ENCODE measurements at regions not wholly inside any gene's neighbourhood (a gene's known extent, or its start where the extent isn't known, plus 50 kb on each side); places are given as distances from the start of the nearest gene placed in this dataset.

DNA sequence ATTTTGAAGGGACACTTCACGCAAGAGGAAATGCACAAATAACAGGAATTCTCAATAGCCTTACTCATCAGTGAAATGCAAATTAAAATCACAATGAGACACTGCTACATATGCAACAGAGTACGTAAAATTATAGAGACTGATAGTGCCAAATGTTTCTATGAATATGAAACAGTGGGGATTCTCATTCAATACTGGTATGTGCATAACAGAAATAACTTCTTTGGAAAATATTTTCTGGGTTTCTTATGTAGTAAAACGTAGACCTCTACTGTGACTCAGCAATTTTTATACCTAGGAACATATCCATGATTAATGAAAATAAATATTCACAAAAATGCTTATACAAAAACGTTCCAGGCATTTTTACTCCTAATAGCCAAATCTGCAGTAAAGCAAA lies 1625.2 kb downstream of the MAT2B start:
- no peaks in the 10 kb centered on the region for H3K36me3 Mint-ChIP-seq (ENCODE audit: insufficient read depth, unreplicated experiment)
- no peaks in the 10 kb centered on the region for H3K27me3 Mint-ChIP-seq (ENCODE audit: insufficient read depth, unreplicated experiment)
- H3K4me3 Mint-ChIP-seq (ENCODE audit: unreplicated experiment): no peak overlapping the region
- H3K4me1 Mint-ChIP-seq (ENCODE audit: insufficient read depth, unreplicated experiment): no peaks in the 10 kb centered on the region
- no TSS peak for BruUV-seq (replicated peaks)
- H3K9me3 Mint-ChIP-seq (ENCODE audit: unreplicated experiment): no peaks in the 10 kb centered on the region
- CTCF ChIA-PET: no interaction called here
- TF ChIP-seq, protein P1, sequence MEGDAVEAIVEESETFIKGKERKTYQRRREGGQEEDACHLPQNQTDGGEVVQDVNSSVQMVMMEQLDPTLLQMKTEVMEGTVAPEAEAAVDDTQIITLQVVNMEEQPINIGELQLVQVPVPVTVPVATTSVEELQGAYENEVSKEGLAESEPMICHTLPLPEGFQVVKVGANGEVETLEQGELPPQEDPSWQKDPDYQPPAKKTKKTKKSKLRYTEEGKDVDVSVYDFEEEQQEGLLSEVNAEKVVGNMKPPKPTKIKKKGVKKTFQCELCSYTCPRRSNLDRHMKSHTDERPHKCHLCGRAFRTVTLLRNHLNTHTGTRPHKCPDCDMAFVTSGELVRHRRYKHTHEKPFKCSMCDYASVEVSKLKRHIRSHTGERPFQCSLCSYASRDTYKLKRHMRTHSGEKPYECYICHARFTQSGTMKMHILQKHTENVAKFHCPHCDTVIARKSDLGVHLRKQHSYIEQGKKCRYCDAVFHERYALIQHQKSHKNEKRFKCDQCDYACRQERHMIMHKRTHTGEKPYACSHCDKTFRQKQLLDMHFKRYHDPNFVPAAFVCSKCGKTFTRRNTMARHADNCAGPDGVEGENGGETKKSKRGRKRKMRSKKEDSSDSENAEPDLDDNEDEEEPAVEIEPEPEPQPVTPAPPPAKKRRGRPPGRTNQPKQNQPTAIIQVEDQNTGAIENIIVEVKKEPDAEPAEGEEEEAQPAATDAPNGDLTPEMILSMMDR (IDR thresholded peaks at IDR 0.05; ENCODE audit: unreplicated experiment): no peak
- intact Hi-C loops (cut with micrococcal nuclease): no loop called here
- POLR2A ChIA-PET: no interaction called here
- peak; percentile 17 for DNase-seq (ENCODE audit: unreplicated experiment)
- H3K27ac Mint-ChIP-seq (ENCODE audit: low read depth, unreplicated experiment): no peak overlapping the region

DNA sequence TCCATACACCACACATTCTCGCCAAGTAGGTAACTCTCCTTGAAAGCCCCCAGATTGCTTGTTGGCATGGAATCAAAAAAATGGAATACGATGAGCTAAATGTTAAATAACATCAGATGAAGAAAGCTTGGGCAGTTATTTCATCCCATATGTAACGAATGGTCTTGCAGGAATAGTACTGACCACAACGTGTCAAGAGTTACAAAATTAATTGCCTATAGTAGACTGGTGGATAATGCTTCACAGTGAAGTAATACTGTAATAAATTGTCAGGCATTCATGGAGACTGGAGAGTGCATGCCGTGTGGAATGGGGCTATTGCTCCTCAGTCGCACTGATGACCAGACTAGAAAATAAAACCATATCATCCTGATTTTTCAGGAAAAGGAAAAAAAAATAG lies 1628.7 kb downstream of the MAT2B start:
- no peak for DNase-seq (ENCODE audit: unreplicated experiment)
- BruUV-seq (replicated peaks): no TSS peak
- no peaks in the 10 kb centered on the region for H3K9me3 Mint-ChIP-seq (ENCODE audit: unreplicated experiment)
- no peaks in the 10 kb centered on the region for H3K36me3 Mint-ChIP-seq (ENCODE audit: insufficient read depth, unreplicated experiment)
- TF ChIP-seq, protein P1 (IDR thresholded peaks at IDR 0.05; ENCODE audit: unreplicated experiment): no peak
- H3K27me3 Mint-ChIP-seq (ENCODE audit: insufficient read depth, unreplicated experiment): no peaks in the 10 kb centered on the region
- no peaks in the 10 kb centered on the region for H3K4me1 Mint-ChIP-seq (ENCODE audit: insufficient read depth, unreplicated experiment)
- CTCF ChIA-PET: no interaction called here
- POLR2A ChIA-PET: no interaction called here
- no peak overlapping the region for H3K27ac Mint-ChIP-seq (ENCODE audit: low read depth, unreplicated experiment)
- intact Hi-C loops (cut with micrococcal nuclease): no loop called here
- no peak overlapping the region for H3K4me3 Mint-ChIP-seq (ENCODE audit: unreplicated experiment)

DNA sequence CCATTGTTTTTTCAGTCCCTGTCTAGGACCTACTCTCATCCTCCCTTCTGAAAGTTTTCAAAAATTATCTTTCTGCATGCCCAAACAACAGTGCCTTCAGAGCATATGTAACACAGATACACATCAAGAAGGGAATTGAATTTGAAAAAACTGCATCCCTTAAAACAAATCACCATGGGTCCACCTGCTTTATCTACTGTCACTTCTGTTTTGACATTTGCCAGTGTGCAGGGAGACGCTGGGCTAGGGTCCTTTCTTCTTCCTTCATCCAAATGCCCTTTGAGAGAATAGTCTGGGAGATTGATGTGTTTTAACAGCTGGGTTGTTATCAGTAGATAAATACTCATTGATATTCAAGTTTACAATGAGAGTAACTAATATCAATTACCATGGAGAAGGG lies 1630.1 kb downstream of the MAT2B start:
- H3K4me3 Mint-ChIP-seq (ENCODE audit: unreplicated experiment): no peak overlapping the region
- no peaks in the 10 kb centered on the region for H3K27me3 Mint-ChIP-seq (ENCODE audit: insufficient read depth, unreplicated experiment)
- no peaks in the 10 kb centered on the region for H3K4me1 Mint-ChIP-seq (ENCODE audit: insufficient read depth, unreplicated experiment)
- POLR2A ChIA-PET: interaction anchor here (0.7 kb wide), 1 partner anchor 469 kb away, joined by 3 read pairs; no protein-coding TSS in a partner anchor
- no peaks in the 10 kb centered on the region for H3K36me3 Mint-ChIP-seq (ENCODE audit: insufficient read depth, unreplicated experiment)
- CTCF ChIA-PET: interaction anchor here (0.6 kb wide), 2 partner anchors 189 to 1067 kb away, joined by 3 read pairs; no protein-coding TSS in a partner anchor
- TF ChIP-seq, protein P1 (IDR thresholded peaks at IDR 0.05; ENCODE audit: unreplicated experiment): no peak
- H3K9me3 Mint-ChIP-seq (ENCODE audit: unreplicated experiment): no peaks in the 10 kb centered on the region
- no peak overlapping the region for H3K27ac Mint-ChIP-seq (ENCODE audit: low read depth, unreplicated experiment)
- no TSS peak for BruUV-seq (replicated peaks)
- DNase-seq (ENCODE audit: unreplicated experiment): no peak
- intact Hi-C loops (cut with micrococcal nuclease): no loop called here

DNA sequence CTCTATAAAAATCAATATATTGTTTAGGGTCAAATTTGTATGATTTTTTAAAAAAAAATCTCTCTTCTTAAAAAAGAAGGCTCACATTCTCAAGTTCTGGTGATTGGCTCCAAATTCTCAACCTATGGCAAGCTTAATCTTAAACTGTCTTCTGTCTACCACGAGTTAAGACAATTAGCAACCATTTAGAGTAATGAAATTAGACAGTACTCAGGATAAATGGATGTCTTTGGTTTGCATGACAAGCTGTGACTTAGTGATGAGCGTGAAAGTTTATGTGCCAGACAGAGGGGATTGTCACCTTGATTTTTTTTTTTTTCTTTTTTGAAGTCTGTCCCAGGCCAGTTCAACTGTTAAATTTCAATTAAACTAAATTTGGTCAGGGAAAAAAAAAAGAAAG lies 1632.3 kb downstream of the MAT2B start:
- DNase-seq (ENCODE audit: unreplicated experiment): no peak
- intact Hi-C loops (cut with micrococcal nuclease): no loop called here
- CTCF ChIA-PET: interaction anchor here (0.7 to 1.2 kb wide), 2 partner anchors 78 to 634 kb away, joined by 3 read pairs; no protein-coding TSS in a partner anchor
- Mint-ChIP-seq H3K4me1 (ENCODE audit: insufficient read depth, unreplicated experiment) (no peaks in the 10 kb centered on the region), H3K36me3 (ENCODE audit: insufficient read depth, unreplicated experiment) (no peaks in the 10 kb centered on the region), H3K4me3 (ENCODE audit: unreplicated experiment) (no peak overlapping the region), H3K9me3 (ENCODE audit: unreplicated experiment) (no peaks in the 10 kb centered on the region), H3K27me3 (ENCODE audit: insufficient read depth, unreplicated experiment) (no peaks in the 10 kb centered on the region), H3K27ac (ENCODE audit: low read depth, unreplicated experiment) (no peak overlapping the region)
- no TSS peak for BruUV-seq (replicated peaks)
- TF ChIP-seq, protein P1 (IDR thresholded peaks at IDR 0.05; ENCODE audit: unreplicated experiment): no peak
- POLR2A ChIA-PET: interaction anchor here (0.6 to 1.3 kb wide), 2 partner anchors 12 to 23 kb away, joined by 3 to 5 read pairs; no protein-coding TSS in a partner anchor

All from MCF 10A (cell line).